Transverse colon (tissue), 3 donors: ENCODE measurements at regions not wholly inside any gene's neighbourhood (a gene's known extent, or its start where the extent isn't known, plus 50 kb on each side); places are given as distances from the start of the nearest gene placed in this dataset.

Experiments used
- CTCF ChIP-seq, 5 experiments: fragments of 200-600 bp in 3 of 5; fragments of 450-650 bp in 2 of 5; sonication (generic) in 3 of 5; IDR thresholded peaks; 1 replicate in 2 of 5; 2 replicates in 3 of 5; pipeline ENCODE4 v1.5.1; 2016 to 2017; ENCODE audit warnings: antibody characterized with exemption in 5 of 5, inconsistent platforms in 3 of 5, mild to moderate bottlenecking in 2 of 5, moderate library complexity in 1 of 5
- POLR2A ChIP-seq: fragments of 450-650 bp; IDR thresholded peaks from one replicate; pipeline ENCODE4 v1.6.1; 2016; ENCODE audit warnings: antibody characterized with exemption, mild to moderate bottlenecking, moderate library complexity

- no peak for TF ChIP-seq CTCF (IDR thresholded peaks at IDR 0.05)
- no peak for TF ChIP-seq POLR2A
Observed at GRCh38 chr2:150545916-150546315, 58.4 kb upstream of the RND3 start.
